HG03139 (cell line): ENCODE measurements at regions not wholly inside any gene's neighbourhood (a gene's known extent, or its start where the extent isn't known, plus 50 kb on each side); places are given as distances from the start of the nearest gene placed in this dataset.
"Not testable (repeated sequence)": the region's sequence is repeated elsewhere in the genome, so short reads cannot be mapped to it uniquely, and the experiment has no call there.

ENCODE experiments used
- ATAC-seq: cut with Tn5 transposase; IDR thresholded peaks from one replicate; pipeline ENCODE4 v1.9.1; 2021; ENCODE audit not compliant: unreplicated experiment

GRCh38 chr6:63440594-63440993, 120.8 kb upstream of the LGSN start:
- no peak for ATAC-seq

GRCh38 chr6:63441266-63441956, 121.6 kb upstream of the LGSN start:
- no peak for ATAC-seq

GRCh38 chr6:63442870-63443269, 123.1 kb upstream of the LGSN start:
- ATAC-seq = no peak

GRCh38 chr6:63444768-63445167, 125.0 kb upstream of the LGSN start:
- ATAC-seq = no peak

- no peak for ATAC-seq
Observed at GRCh38 chr6:63446405-63446804, 125.9 kb upstream of the LOC128125822 start.

- ATAC-seq = no peak
Observed at GRCh38 chr6:63447134-63447533, 125.1 kb upstream of the LOC128125822 start.

- ATAC-seq = no peak
Observed at GRCh38 chr6:63448229-63448628, 124.1 kb upstream of the LOC128125822 start.

- ATAC-seq = no peak
Observed at GRCh38 chr6:63449714-63450113, 122.6 kb upstream of the LOC128125822 start.

- no peak for ATAC-seq
Observed at GRCh38 chr6:63451238-63451637, 121.0 kb upstream of the LOC128125822 start.

- ATAC-seq = no peak
Observed at GRCh38 chr6:63452125-63452524, 120.2 kb upstream of the LOC128125822 start.

GRCh38 chr6:63456734-63457133, 115.5 kb upstream of the LOC128125822 start:
- no peak for ATAC-seq

- no peak for ATAC-seq
Observed at GRCh38 chr6:63458480-63459115, 113.7 kb upstream of the LOC128125822 start.

- no peak for ATAC-seq
Observed at GRCh38 chr6:63459814-63460213, 112.5 kb upstream of the LOC128125822 start.

- ATAC-seq = no peak
Observed at GRCh38 chr6:63460971-63461370, 111.3 kb upstream of the LOC128125822 start.

- no peak for ATAC-seq
Observed at GRCh38 chr6:63464060-63464459, 108.2 kb upstream of the LOC128125822 start.

GRCh38 chr6:63465750-63466149, 106.5 kb upstream of the LOC128125822 start:
- no peak for ATAC-seq

GRCh38 chr6:63466242-63466733, 106.0 kb upstream of the LOC128125822 start:
- ATAC-seq = no peak

GRCh38 chr6:63467247-63467954, 104.9 kb upstream of the LOC128125822 start:
- ATAC-seq = no peak

GRCh38 chr6:63471145-63471544, 101.1 kb upstream of the LOC128125822 start:
- ATAC-seq = not testable (repeated sequence)

- ATAC-seq = no peak
Observed at GRCh38 chr6:63471654-63472053, 100.6 kb upstream of the LOC128125822 start.

- ATAC-seq = no peak
Observed at GRCh38 chr6:63475707-63476106, 96.6 kb upstream of the LOC128125822 start.

GRCh38 chr6:63476302-63476701, 96.0 kb upstream of the LOC128125822 start:
- no peak for ATAC-seq
